RWPE1 (cell line): ENCODE measurements at regions not wholly inside any gene's neighbourhood (a gene's known extent, or its start where the extent isn't known, plus 50 kb on each side); places are given as distances from the start of the nearest gene placed in this dataset.
"Not testable (repeated sequence)": the region's sequence is repeated elsewhere in the genome, so short reads cannot be mapped to it uniquely, and the experiment has no call there.

Experiments used
- CTCF ChIA-PET: fragments of 350-600 bp; sonication (Branson Sonifier 250); formaldehyde crosslinking; extraction: SDS; loops from one replicate; lab custom pipeline; 2021; lab: Yijun Ruan, JAX
- POLR2A ChIA-PET: fragments of 400-600 bp; formaldehyde crosslinking; extraction: SDS; loops from one replicate; lab custom pipeline; 2020; ENCODE audit warnings: antibody characterized with exemption; ENCODE audit not compliant: low non-redundant PET; lab: Yijun Ruan, JAX
- DNase-seq: peaks from one replicate; pipeline ENCODE4 v3.0.0; 2012; ENCODE audit warnings: low spot score
- H3K27ac ChIP-seq: fragments of 450-650 bp; 2 replicates; pipeline ENCODE4 v1.5.1; 2017
- TF ChIP-seq, protein P1 (sequence below): fragments of 450-650 bp; conservative IDR thresholded peaks from 2 replicates; pipeline ENCODE4 v1.5.1; 2017; ENCODE audit warnings: low read depth, mild to moderate bottlenecking

DNA sequence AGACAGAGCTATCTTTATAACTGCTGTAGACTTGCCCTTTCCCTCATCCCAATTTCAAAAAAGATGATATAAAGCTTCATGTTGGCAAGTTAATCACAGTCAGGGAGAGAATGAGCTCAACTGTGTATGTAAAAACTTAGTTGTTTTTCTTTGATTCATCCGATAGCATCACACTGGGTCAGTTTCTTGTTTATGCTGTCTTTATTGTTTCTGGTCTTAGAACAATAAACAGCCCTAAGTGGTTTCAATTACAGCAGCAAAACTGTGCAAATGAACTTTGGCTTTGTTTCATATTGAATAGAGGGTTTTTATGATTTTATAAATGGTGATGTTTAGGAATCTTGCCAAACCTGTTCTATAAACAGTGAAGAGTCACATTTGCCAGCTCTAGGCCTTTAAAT lies 423.8 kb upstream of the CXADR start:
- H3K27ac ChIP-seq: no peak overlapping the region
- TF ChIP-seq, protein P1, sequence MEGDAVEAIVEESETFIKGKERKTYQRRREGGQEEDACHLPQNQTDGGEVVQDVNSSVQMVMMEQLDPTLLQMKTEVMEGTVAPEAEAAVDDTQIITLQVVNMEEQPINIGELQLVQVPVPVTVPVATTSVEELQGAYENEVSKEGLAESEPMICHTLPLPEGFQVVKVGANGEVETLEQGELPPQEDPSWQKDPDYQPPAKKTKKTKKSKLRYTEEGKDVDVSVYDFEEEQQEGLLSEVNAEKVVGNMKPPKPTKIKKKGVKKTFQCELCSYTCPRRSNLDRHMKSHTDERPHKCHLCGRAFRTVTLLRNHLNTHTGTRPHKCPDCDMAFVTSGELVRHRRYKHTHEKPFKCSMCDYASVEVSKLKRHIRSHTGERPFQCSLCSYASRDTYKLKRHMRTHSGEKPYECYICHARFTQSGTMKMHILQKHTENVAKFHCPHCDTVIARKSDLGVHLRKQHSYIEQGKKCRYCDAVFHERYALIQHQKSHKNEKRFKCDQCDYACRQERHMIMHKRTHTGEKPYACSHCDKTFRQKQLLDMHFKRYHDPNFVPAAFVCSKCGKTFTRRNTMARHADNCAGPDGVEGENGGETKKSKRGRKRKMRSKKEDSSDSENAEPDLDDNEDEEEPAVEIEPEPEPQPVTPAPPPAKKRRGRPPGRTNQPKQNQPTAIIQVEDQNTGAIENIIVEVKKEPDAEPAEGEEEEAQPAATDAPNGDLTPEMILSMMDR: no peak
- ChIA-PET CTCF (no interaction called here), POLR2A (no interaction called here)
- DNase-seq: no peak

DNA sequence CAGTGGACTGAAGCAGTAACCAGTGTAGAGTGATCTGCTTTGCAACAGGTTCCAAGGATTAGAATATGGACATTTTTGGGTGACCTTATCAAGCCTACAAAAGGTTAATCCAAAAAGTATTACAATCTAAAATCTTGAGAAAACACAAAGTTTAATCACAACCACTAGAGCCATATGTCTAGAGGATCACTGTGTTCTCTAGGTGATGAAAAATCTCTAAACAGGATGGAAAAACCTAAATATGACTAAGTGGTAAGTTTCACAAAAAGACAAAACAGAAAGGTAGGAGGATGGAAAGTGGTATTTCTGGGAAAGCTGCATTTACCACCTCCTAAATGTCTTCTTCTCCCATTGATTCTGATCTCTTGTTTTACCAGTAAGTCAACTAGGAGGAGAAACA lies 411.1 kb upstream of the CXADR start:
- TF ChIP-seq, protein P1: no peak
- CTCF ChIA-PET: no interaction called here
- no peak overlapping the region for H3K27ac ChIP-seq
- POLR2A ChIA-PET: no interaction called here
- no peak for DNase-seq

DNA sequence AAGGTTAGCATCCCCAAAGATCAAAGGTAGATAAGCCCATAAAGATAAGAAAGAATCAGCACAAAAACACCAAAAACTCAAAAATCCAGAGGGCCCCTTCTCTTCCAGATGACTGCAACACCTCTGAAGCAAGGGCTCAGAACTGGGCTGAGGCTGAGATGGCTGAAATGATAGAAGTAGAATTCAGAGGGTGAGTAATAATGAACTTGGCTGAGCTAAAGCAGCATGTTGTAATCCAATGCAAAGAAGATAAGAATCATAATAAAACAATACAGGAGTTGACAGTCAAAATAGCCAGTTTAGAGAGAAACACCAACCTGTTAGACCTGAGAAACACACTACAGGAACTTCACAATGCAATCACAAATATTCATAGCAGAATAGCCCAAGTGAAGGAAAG lies 406.9 kb upstream of the CXADR start:
- TF ChIP-seq, protein P1: no peak
- H3K27ac ChIP-seq: no peak overlapping the region
- ChIA-PET CTCF (interaction anchor here (0.6 kb wide), 1 partner anchor 51 kb away, joined by 4 read pairs; no protein-coding TSS in a partner anchor), POLR2A (no interaction called here)
- no peak for DNase-seq

DNA sequence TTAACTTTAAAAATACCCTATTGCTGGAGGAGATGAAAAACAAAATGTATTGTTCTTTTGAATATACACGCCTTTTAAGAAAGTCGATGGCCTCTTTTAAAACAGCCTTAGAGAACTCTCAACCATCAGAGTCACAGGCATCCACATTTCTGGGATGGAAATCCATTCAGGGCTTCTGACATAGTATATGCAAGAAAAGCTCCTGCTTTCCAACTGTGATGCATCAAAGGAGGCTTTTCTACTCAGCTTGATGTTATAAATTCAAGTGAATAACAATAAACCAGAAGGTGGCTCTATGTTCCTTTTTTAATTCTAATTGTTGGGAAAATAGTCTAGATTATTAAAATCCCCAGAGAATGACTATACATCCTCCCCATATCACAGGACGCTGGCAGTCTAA lies 398.8 kb upstream of the CXADR start:
- no peak overlapping the region for H3K27ac ChIP-seq
- TF ChIP-seq, protein P1: no peak
- CTCF ChIA-PET: no interaction called here
- DNase-seq: no peak
- POLR2A ChIA-PET: no interaction called here

DNA sequence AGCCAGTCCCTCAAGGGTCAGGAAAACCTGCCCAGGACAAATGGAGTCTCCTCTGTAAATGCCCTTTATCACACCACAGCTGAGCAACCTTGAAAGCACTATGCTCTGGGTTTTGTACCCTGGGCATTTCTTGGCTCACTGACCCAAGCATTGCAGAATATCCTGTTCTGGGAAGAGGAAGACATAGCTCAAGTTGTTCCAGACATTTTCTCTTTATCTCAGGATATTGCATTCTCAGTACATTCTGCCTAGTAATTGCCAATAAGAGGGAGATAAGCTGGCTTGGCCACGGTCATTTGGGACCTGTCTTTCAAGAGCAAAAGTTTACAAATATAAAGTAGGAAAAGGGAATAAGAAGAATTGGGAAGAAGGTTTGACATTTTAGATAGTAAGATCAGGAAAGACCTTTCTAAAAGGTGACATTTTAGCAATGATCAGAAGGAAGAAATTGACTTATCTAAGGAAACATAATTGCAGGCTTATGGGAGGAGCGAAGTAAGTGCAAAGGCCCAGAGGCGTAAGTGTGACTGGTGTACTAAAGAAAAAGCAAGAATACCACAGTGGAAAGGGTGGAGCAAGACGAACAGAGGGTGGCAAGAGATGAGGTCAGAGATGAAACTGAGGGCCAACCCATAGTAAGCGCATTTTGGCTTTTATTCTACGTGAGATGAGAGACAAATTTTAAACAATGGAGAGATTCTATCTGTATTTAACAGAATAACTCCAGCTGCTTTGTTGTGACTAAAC lies 394.0 kb upstream of the CXADR start:
- CTCF ChIA-PET: no interaction called here
- TF ChIP-seq, protein P1: no peak
- no peak for DNase-seq
- H3K27ac ChIP-seq: no peak overlapping the region
- POLR2A ChIA-PET: no interaction called here

DNA sequence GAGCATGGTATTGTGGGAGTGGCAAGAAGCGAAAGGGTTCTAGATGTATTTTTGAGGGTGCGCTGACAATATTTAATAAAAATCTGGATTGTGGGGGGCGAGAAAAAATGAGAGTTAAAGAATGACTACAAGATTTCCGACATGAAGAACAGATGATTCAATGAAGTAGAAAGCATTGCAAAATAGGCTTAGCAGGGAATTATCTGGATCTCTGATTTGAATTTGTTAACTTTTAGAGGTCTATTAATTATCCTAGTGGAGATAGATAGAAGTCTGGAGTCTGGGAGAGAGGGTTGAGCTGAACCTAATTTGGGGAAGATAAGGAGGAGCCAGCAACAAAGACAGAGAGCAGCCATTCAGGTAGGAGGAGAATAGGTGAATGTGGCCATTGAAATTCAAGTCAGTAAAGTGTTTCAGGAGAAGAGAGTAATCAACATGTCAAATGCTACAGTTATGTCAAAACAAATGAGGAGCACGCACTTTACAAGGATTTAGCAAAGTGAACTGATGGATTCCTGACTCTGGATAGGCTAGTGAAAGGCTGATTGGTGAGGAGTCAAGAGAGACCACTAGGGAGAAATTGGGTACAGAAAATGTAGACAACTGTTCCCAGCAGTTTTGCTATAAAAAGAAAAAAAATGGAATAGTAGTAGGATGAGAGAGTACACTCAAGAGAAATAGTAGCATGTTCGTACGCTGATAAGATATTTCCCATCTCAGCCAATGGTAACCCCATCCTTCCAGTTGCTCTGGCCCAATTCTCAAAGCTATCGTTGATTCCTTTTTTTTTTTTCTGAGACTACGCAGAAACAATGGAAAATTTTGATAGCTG lies 393.2 kb upstream of the CXADR start:
- ChIA-PET POLR2A (no interaction called here), CTCF (interaction anchor here (0.6 kb wide), 1 partner anchor 11 kb away, joined by 3 read pairs; no protein-coding TSS in a partner anchor)
- H3K27ac ChIP-seq: no peak overlapping the region
- DNase-seq: no peak
- TF ChIP-seq, protein P1: no peak

DNA sequence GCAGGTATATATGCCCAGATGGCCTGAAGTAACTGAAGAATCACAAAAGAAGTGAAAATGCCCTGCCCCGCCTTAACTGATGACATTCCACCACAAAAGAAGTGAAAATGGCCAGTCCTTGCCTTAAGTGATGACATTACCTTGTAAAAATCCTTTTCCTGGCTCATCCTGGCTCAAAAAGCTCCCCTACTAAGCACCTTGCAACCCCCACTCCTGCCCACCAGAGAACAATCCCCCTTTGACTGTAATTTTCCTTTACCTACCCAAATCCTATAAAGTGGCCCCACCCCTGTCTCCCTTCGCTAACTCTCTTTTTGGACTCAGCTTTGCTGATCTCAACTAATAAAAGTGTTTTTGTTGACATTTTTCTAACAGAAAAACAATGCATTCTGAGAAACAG lies 385.4 kb upstream of the CXADR start:
- H3K27ac ChIP-seq, DNase-seq, CTCF ChIA-PET, POLR2A ChIA-PET: not testable (repeated sequence)
